Ishikawa (cell line): ENCODE measurements at regions not wholly inside any gene's neighbourhood (a gene's known extent, or its start where the extent isn't known, plus 50 kb on each side); places are given as distances from the start of the nearest gene placed in this dataset.

Experiments used
- CEBPB ChIP-seq: IDR thresholded peaks from 2 replicates; pipeline ENCODE4 v1.6.1; 2012
- CREB1 ChIP-seq: IDR thresholded peaks from 2 replicates; pipeline ENCODE4 v1.6.1; 2012; ENCODE audit warnings: low read depth
- EGR1 ChIP-seq: IDR thresholded peaks from 2 replicates; pipeline ENCODE4 v1.6.1; 2012
- EP300 ChIP-seq: IDR thresholded peaks from 2 replicates; pipeline ENCODE4 v1.6.1; 2012; ENCODE audit warnings: borderline replicate concordance
- NFIC ChIP-seq: IDR thresholded peaks from 2 replicates; pipeline ENCODE4 v1.6.1; 2012
- RAD21 ChIP-seq: IDR thresholded peaks from 2 replicates; pipeline ENCODE4 v1.6.1; 2012; ENCODE audit warnings: low read depth
- TAF1 ChIP-seq: IDR thresholded peaks from 2 replicates; pipeline ENCODE4 v1.6.1; 2012; ENCODE audit warnings: low read depth, mild to moderate bottlenecking
- TCF12 ChIP-seq: IDR thresholded peaks from 2 replicates; pipeline ENCODE4 v1.6.1; 2012; ENCODE audit warnings: low read depth
- USF1 ChIP-seq: IDR thresholded peaks from 2 replicates; pipeline ENCODE4 v1.6.1; 2012
- YY1 ChIP-seq: IDR thresholded peaks from 2 replicates; pipeline ENCODE4 v1.6.1; 2012; ENCODE audit warnings: low read depth
- ZBTB7A ChIP-seq: IDR thresholded peaks from 2 replicates; pipeline ENCODE4 v1.6.1; 2012; ENCODE audit warnings: low read depth

- TF ChIP-seq NFIC (no peak), TCF12 (no peak), CEBPB (no peak), EGR1 (no peak), TAF1 (no peak), USF1 (no peak), EP300 (no peak), YY1 (no peak), RAD21 (no peak), CREB1 (no peak), ZBTB7A (no peak)
Observed at GRCh38 chr2:240278661-240279060, 138.2 kb upstream of the OTOS start.
